Ovary (tissue), 3 donors: ENCODE measurements at regions not wholly inside any gene's neighbourhood (a gene's known extent, or its start where the extent isn't known, plus 50 kb on each side); places are given as distances from the start of the nearest gene placed in this dataset.

ENCODE experiments used
- CTCF ChIP-seq, 3 donors: fragments of 450-650 bp in 2 of 3; fragments of 200-600 bp in 1 of 3; IDR thresholded peaks; one replicate each; pipeline versions ENCODE4 v1.5.1 to v1.8.0; 2016 to 2022; ENCODE audit warnings: antibody characterized with exemption in 3 of 3, mild to moderate bottlenecking in 1 of 3
- EP300 ChIP-seq: sonication (generic); formaldehyde crosslinking; IDR thresholded peaks from one replicate; pipeline ENCODE4 v1.6.1; 2017; ENCODE audit warnings: antibody characterized with exemption
- POLR2A ChIP-seq: fragments of 450-650 bp; IDR thresholded peaks from one replicate; pipeline ENCODE4 v1.6.1; 2017; ENCODE audit warnings: antibody characterized with exemption, mild to moderate bottlenecking, moderate library complexity
- donor health status: DM: no; HTN: no; CAD: no.

- TF ChIP-seq POLR2A: no peak
- TF ChIP-seq CTCF (IDR thresholded peaks at IDR 0.05): no peak
- no peak for TF ChIP-seq EP300
Observed at GRCh38 chr2:195477996-195478382, 179.0 kb upstream of the SLC39A10 start.
